ENCODE measurements at regions not wholly inside any gene's neighbourhood (a gene's known extent, or its start where the extent isn't known, plus 50 kb on each side); places are given as distances from the start of the nearest gene placed in this dataset.

GRCh38 chr20:21613512-21613911 lies 92.0 kb upstream of the PAX1 start:
- no peaks in the 10 kb centered on the region for H3K9me3 ChIP-seq
- no peak overlapping the region for H3K4me3 ChIP-seq
- no peaks in the 10 kb centered on the region for H3K36me3 ChIP-seq
- no peak for TF ChIP-seq POLR2A (IDR thresholded peaks at IDR 0.05)
- TF ChIP-seq EP300 (IDR thresholded peaks at IDR 0.05), result no peak
- TF ChIP-seq, protein P1, sequence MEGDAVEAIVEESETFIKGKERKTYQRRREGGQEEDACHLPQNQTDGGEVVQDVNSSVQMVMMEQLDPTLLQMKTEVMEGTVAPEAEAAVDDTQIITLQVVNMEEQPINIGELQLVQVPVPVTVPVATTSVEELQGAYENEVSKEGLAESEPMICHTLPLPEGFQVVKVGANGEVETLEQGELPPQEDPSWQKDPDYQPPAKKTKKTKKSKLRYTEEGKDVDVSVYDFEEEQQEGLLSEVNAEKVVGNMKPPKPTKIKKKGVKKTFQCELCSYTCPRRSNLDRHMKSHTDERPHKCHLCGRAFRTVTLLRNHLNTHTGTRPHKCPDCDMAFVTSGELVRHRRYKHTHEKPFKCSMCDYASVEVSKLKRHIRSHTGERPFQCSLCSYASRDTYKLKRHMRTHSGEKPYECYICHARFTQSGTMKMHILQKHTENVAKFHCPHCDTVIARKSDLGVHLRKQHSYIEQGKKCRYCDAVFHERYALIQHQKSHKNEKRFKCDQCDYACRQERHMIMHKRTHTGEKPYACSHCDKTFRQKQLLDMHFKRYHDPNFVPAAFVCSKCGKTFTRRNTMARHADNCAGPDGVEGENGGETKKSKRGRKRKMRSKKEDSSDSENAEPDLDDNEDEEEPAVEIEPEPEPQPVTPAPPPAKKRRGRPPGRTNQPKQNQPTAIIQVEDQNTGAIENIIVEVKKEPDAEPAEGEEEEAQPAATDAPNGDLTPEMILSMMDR (IDR thresholded peaks at IDR 0.05), result no peak
- no peaks in the 10 kb centered on the region for H3K4me1 ChIP-seq (ENCODE audit: insufficient read depth)
- no peaks in the 10 kb centered on the region for H3K27me3 ChIP-seq
- intact Hi-C loops (cut with DNase I), result no loop called here
- no peak overlapping the region for H3K27ac ChIP-seq
- DNase-seq, result no peak
- WGBS, 3 donors, result 4 to 5% (median 4%) methylated on average over 6 of the region's 6 CpGs

DNA sequence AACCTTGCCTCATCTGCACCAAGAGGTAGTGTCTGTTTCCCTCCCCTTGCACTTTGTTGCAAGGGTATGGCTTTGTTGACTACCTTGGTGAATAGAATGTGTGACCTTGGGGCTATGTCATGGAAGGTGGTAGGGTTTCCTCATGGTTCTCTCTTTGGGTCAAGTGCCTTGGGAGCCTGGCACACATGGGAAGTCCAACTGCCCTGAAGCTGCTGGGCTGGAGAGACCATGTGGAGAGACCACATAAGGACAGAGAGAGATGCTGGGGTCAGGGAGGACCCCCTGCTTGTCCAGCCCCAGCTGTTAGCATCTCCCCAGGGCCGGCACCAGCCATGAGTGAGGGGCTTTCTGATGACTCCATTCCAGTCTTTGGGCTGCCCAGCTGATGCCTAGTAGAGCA lies 95.5 kb upstream of the PAX1 start:
- intact Hi-C loops (cut with DNase I), result no loop called here
- no peaks in the 10 kb centered on the region for H3K4me1 ChIP-seq (ENCODE audit: insufficient read depth)
- H3K27me3 ChIP-seq, result no peaks in the 10 kb centered on the region
- DNase-seq, result no peak
- no peaks in the 10 kb centered on the region for H3K36me3 ChIP-seq
- WGBS, 3 donors, result 64 to 75% (median 68%) methylated on average over 1 of the region's 1 CpG
- TF ChIP-seq EP300 (IDR thresholded peaks at IDR 0.05) (no peak), POLR2A (IDR thresholded peaks at IDR 0.05) (no peak)
- TF ChIP-seq, protein P1 (IDR thresholded peaks at IDR 0.05), result no peak
- H3K4me3 ChIP-seq, result no peak overlapping the region
- H3K9me3 ChIP-seq, result no peaks in the 10 kb centered on the region
- H3K27ac ChIP-seq, result no peak overlapping the region

DNA sequence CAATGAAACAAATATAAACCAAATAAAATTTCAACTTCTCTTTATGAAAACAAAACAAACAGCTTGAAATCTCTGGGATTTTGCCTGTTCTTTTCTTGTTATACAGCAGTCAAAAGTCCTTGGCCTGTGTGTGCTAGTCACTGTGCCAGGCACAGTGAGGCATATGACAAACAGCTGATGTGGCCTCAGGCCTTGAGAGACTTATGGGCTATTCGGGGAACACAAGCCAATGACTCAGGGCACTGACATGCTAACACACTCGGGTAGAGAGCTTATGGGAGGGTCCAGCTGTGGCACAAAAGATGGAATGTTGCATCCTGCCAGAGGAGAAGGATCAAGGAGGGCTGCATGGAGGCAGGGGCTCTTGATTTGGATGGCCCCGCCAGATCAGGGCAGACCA lies 95.4 kb upstream of the NKX2-2 start:
- 61 to 68% (median 66%) methylated on average over 3 of the region's 3 CpGs for WGBS, 3 donors
- intact Hi-C loops (cut with DNase I), result no loop called here
- TF ChIP-seq POLR2A (IDR thresholded peaks at IDR 0.05), result no peak
- TF ChIP-seq EP300 (IDR thresholded peaks at IDR 0.05), result no peak
- TF ChIP-seq, protein P1 (IDR thresholded peaks at IDR 0.05), result no peak

DNA sequence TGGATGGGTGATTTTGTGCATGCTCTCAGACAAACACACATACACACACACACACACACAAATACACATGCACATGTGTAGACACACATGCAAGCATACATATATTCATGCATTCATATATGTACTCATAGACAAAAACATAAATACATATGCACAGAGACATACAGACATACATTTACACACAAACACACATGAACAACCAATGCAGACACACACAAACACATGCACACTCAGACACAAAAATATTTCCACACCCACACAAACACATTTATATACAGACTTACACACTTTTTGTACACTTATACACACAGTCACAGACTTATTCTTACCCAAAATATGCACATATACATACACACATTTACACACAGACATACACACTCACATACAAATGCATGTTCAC lies 94.9 kb upstream of the NKX2-2 start:
- Histone ChIP-seq H3K4me1 (ENCODE audit: insufficient read depth) (no peaks in the 10 kb centered on the region), H3K27ac (no peak overlapping the region), H3K9me3 (no peaks in the 10 kb centered on the region), H3K27me3 (no peaks in the 10 kb centered on the region), H3K4me3 (no peak overlapping the region), H3K36me3 (no peaks in the 10 kb centered on the region)
- TF ChIP-seq, protein P1 (IDR thresholded peaks at IDR 0.05), result no peak
- TF ChIP-seq POLR2A (IDR thresholded peaks at IDR 0.05) (no peak), EP300 (IDR thresholded peaks at IDR 0.05) (no peak)
- intact Hi-C loops (cut with DNase I), result no loop called here
- DNase-seq, result no peak

More for the DNA sequence above, 95.4 kb upstream of the NKX2-2 start:
- no peaks in the 10 kb centered on the region for H3K4me1 ChIP-seq (ENCODE audit: insufficient read depth)
- no peak overlapping the region for H3K4me3 ChIP-seq
- DNase-seq, result no peak
- no peaks in the 10 kb centered on the region for H3K9me3 ChIP-seq
- H3K27me3 ChIP-seq, result no peaks in the 10 kb centered on the region
- no peak overlapping the region for H3K27ac ChIP-seq
- H3K36me3 ChIP-seq, result no peaks in the 10 kb centered on the region
